Stimulated activated naive B cell treated with anti-CD40 and anti-IgM and Interleukin-4, amounts not matched to agents 10 μg/mL and 1 μg/mL and 100 μg/mL, for 72 hours (primary cell): ENCODE measurements at regions not wholly inside any gene's neighbourhood (a gene's known extent, or its start where the extent isn't known, plus 50 kb on each side); places are given as distances from the start of the nearest gene placed in this dataset.
"Not testable (repeated sequence)": the region's sequence is repeated elsewhere in the genome, so short reads cannot be mapped to it uniquely, and the experiment has no call there.

Experiments used
- ATAC-seq, 2 donors: fragments of 150-1000 bp; cut with Tn5 transposase; replicated peaks; 2 replicates each; pipeline ENCODE4 v1.10.0; 2021; ENCODE audit warnings: moderate library complexity in 1 of 2
- DNase-seq: peaks from one replicate; pipeline ENCODE4 v3.0.0; 2021
- H3K27ac Mint-ChIP-seq: one replicate; pipeline ENCODE4 v1.8.0; 2022; ENCODE audit warnings: mild to moderate bottlenecking, mixed read lengths
- H3K27me3 Mint-ChIP-seq, 2 donors: one replicate each; pipeline ENCODE4 v1.8.0; 2022; ENCODE audit warnings: mixed read lengths in 2 of 2
- H3K36me3 Mint-ChIP-seq, 2 donors: one replicate each; pipeline ENCODE4 v1.8.0; 2022; ENCODE audit warnings: mixed read lengths in 2 of 2, mild to moderate bottlenecking in 1 of 2
- H3K4me1 Mint-ChIP-seq, 2 donors: one replicate each; pipeline ENCODE4 v1.8.0; 2022; ENCODE audit warnings: mixed read lengths in 2 of 2, mild to moderate bottlenecking in 1 of 2
- H3K4me3 Mint-ChIP-seq, 2 donors: one replicate each; pipeline ENCODE4 v1.8.0; 2022; ENCODE audit warnings: mild to moderate bottlenecking in 2 of 2, mixed read lengths in 2 of 2, moderate library complexity in 1 of 2
- H3K9me3 Mint-ChIP-seq, 2 donors: one replicate each; pipeline ENCODE4 v1.8.0; 2022; ENCODE audit warnings: mixed read lengths in 2 of 2, mild to moderate bottlenecking in 1 of 2

- Mint-ChIP-seq H3K9me3 (peaks cover 0 to 2% of the 10 kb centered on the region in 2 donors), H3K27ac (no peak overlapping the region), H3K36me3 (no peaks in the 10 kb centered on the region), H3K4me1 (no peaks in the 10 kb centered on the region), H3K27me3 (no peaks in the 10 kb centered on the region), H3K4me3 (no peak overlapping the region)
- DNase-seq (no peak), ATAC-seq (no peak)
These were observed 705.7 kb upstream of the RGS18 start for GRCh38 chr1:191452586-191452985.

GRCh38 chr1:191453487-191453886 lies 704.8 kb upstream of the RGS18 start:
- Mint-ChIP-seq H3K27me3 (no peaks in the 10 kb centered on the region), H3K36me3 (no peaks in the 10 kb centered on the region), H3K4me1 (no peaks in the 10 kb centered on the region), H3K9me3 (peaks cover 0 to 2% of the 10 kb centered on the region in 2 donors), H3K4me3 (no peak overlapping the region), H3K27ac (no peak overlapping the region)
- ATAC-seq (no peak), DNase-seq (no peak)

GRCh38 chr1:191457889-191458288 lies 700.4 kb upstream of the RGS18 start:
- Mint-ChIP-seq H3K9me3 (peaks cover 0 to 2% of the 10 kb centered on the region in 2 donors), H3K27ac (no peak overlapping the region)

GRCh38 chr1:191460234-191460633 lies 698.0 kb upstream of the RGS18 start:
- DNase-seq (no peak), ATAC-seq (no peak)
- H3K9me3 Mint-ChIP-seq: peaks cover 0 to 2% of the 10 kb centered on the region in 2 donors
- no peak overlapping the region for H3K27ac Mint-ChIP-seq
- no peak overlapping the region for H3K4me3 Mint-ChIP-seq
- no peaks in the 10 kb centered on the region for H3K4me1 Mint-ChIP-seq
- no peaks in the 10 kb centered on the region for H3K36me3 Mint-ChIP-seq
- H3K27me3 Mint-ChIP-seq: no peaks in the 10 kb centered on the region

More at GRCh38 chr1:191457889-191458288, 700.4 kb upstream of the RGS18 start:
- H3K27me3 Mint-ChIP-seq: no peaks in the 10 kb centered on the region
- no peaks in the 10 kb centered on the region for H3K36me3 Mint-ChIP-seq
- DNase-seq (no peak), ATAC-seq (no peak)
- H3K4me3 Mint-ChIP-seq: no peak overlapping the region
- H3K4me1 Mint-ChIP-seq: no peaks in the 10 kb centered on the region

GRCh38 chr1:191483988-191484387 lies 674.3 kb upstream of the RGS18 start:
- Mint-ChIP-seq H3K9me3 (peaks cover 0 to 8% of the 10 kb centered on the region in 2 donors), H3K4me1 (no peaks in the 10 kb centered on the region), H3K4me3 (no peak overlapping the region), H3K27ac (no peak overlapping the region), H3K36me3 (no peaks in the 10 kb centered on the region), H3K27me3 (no peaks in the 10 kb centered on the region)
- ATAC-seq (no peak), DNase-seq (no peak)

- Mint-ChIP-seq H3K27me3 (no peaks in the 10 kb centered on the region), H3K27ac (no peak overlapping the region), H3K9me3 (peaks cover 3 to 17% of the 10 kb centered on the region in 2 donors), H3K4me1 (no peaks in the 10 kb centered on the region), H3K36me3 (no peaks in the 10 kb centered on the region), H3K4me3 (no peak overlapping the region)
- no peak for DNase-seq
- no peak for ATAC-seq
These were observed 668.0 kb upstream of the RGS18 start for GRCh38 chr1:191490303-191490702.

GRCh38 chr1:191495040-191495439 lies 663.2 kb upstream of the RGS18 start:
- H3K27ac Mint-ChIP-seq: no peak overlapping the region
- no peak for DNase-seq
- H3K36me3 Mint-ChIP-seq: no peaks in the 10 kb centered on the region
- H3K9me3 Mint-ChIP-seq: peaks cover 0 to 5% of the 10 kb centered on the region in 2 donors
- no peaks in the 10 kb centered on the region for H3K4me1 Mint-ChIP-seq
- ATAC-seq: no peak
- H3K4me3 Mint-ChIP-seq: no peak overlapping the region
- H3K27me3 Mint-ChIP-seq: no peaks in the 10 kb centered on the region

GRCh38 chr1:191498318-191498717 lies 659.9 kb upstream of the RGS18 start:
- no peaks in the 10 kb centered on the region for H3K27me3 Mint-ChIP-seq
- H3K4me1 Mint-ChIP-seq: no peaks in the 10 kb centered on the region
- no peak overlapping the region for H3K27ac Mint-ChIP-seq
- no peak overlapping the region for H3K4me3 Mint-ChIP-seq
- H3K36me3 Mint-ChIP-seq: no peaks in the 10 kb centered on the region
- H3K9me3 Mint-ChIP-seq: no peaks in the 10 kb centered on the region
- ATAC-seq (no peak), DNase-seq (no peak)

GRCh38 chr1:191498825-191499224 lies 659.4 kb upstream of the RGS18 start:
- Mint-ChIP-seq H3K9me3 (no peaks in the 10 kb centered on the region), H3K27me3 (no peaks in the 10 kb centered on the region), H3K4me1 (no peaks in the 10 kb centered on the region), H3K27ac (no peak overlapping the region), H3K4me3 (no peak overlapping the region), H3K36me3 (no peaks in the 10 kb centered on the region)
- ATAC-seq (no peak), DNase-seq (no peak)

- no peaks in the 10 kb centered on the region for H3K9me3 Mint-ChIP-seq
- no peaks in the 10 kb centered on the region for H3K36me3 Mint-ChIP-seq
- H3K27me3 Mint-ChIP-seq: no peaks in the 10 kb centered on the region
- DNase-seq: no peak
- H3K27ac Mint-ChIP-seq: no peak overlapping the region
- no peaks in the 10 kb centered on the region for H3K4me1 Mint-ChIP-seq
- H3K4me3 Mint-ChIP-seq: no peak overlapping the region
- no peak for ATAC-seq
These were observed 653.3 kb upstream of the RGS18 start for GRCh38 chr1:191504999-191505398.

GRCh38 chr1:191508239-191508638 lies 650.0 kb upstream of the RGS18 start:
- no peaks in the 10 kb centered on the region for H3K36me3 Mint-ChIP-seq
- no peak for ATAC-seq
- DNase-seq: no peak

GRCh38 chr1:191511480-191511879 lies 646.8 kb upstream of the RGS18 start:
- not testable (repeated sequence) for H3K36me3 Mint-ChIP-seq, ATAC-seq, H3K9me3 Mint-ChIP-seq, H3K4me3 Mint-ChIP-seq, DNase-seq, H3K4me1 Mint-ChIP-seq, H3K27ac Mint-ChIP-seq, H3K27me3 Mint-ChIP-seq

More at GRCh38 chr1:191508239-191508638, 650.0 kb upstream of the RGS18 start:
- peaks cover 2 to 3% of the 10 kb centered on the region in 2 donors for H3K9me3 Mint-ChIP-seq
- H3K27ac Mint-ChIP-seq: no peak overlapping the region
- no peaks in the 10 kb centered on the region for H3K27me3 Mint-ChIP-seq
- no peak overlapping the region for H3K4me3 Mint-ChIP-seq
- H3K4me1 Mint-ChIP-seq: no peaks in the 10 kb centered on the region

- no peaks in the 10 kb centered on the region for H3K36me3 Mint-ChIP-seq
- no peaks in the 10 kb centered on the region for H3K4me1 Mint-ChIP-seq
- ATAC-seq (no peak), DNase-seq (no peak)
- no peak overlapping the region for H3K4me3 Mint-ChIP-seq
- H3K27me3 Mint-ChIP-seq: no peaks in the 10 kb centered on the region
- peaks cover 4 to 5% of the 10 kb centered on the region in 2 donors for H3K9me3 Mint-ChIP-seq
- H3K27ac Mint-ChIP-seq: no peak overlapping the region
These were observed 640.4 kb upstream of the RGS18 start for GRCh38 chr1:191517826-191518225.

- no peak overlapping the region for H3K27ac Mint-ChIP-seq
- no peak for ATAC-seq
These were observed 638.7 kb upstream of the RGS18 start for GRCh38 chr1:191519519-191519918.

GRCh38 chr1:191520345-191520744 lies 637.9 kb upstream of the RGS18 start:
- ATAC-seq (no peak), DNase-seq (no peak)
- Mint-ChIP-seq H3K27ac (no peak overlapping the region), H3K36me3 (no peaks in the 10 kb centered on the region), H3K4me3 (no peak overlapping the region), H3K4me1 (no peaks in the 10 kb centered on the region), H3K27me3 (no peaks in the 10 kb centered on the region), H3K9me3 (peaks cover 0 to 2% of the 10 kb centered on the region in 2 donors)

More at GRCh38 chr1:191519519-191519918, 638.7 kb upstream of the RGS18 start:
- no peaks in the 10 kb centered on the region for H3K27me3 Mint-ChIP-seq
- no peak for DNase-seq
- peaks cover 0 to 3% of the 10 kb centered on the region in 2 donors for H3K9me3 Mint-ChIP-seq
- H3K4me1 Mint-ChIP-seq: no peaks in the 10 kb centered on the region
- no peak overlapping the region for H3K4me3 Mint-ChIP-seq
- no peaks in the 10 kb centered on the region for H3K36me3 Mint-ChIP-seq

GRCh38 chr1:191525944-191526343 lies 632.3 kb upstream of the RGS18 start:
- H3K9me3 Mint-ChIP-seq, H3K27me3 Mint-ChIP-seq, H3K4me1 Mint-ChIP-seq, DNase-seq, ATAC-seq, H3K4me3 Mint-ChIP-seq, H3K27ac Mint-ChIP-seq, H3K36me3 Mint-ChIP-seq: not testable (repeated sequence)
